ENCODE measurements at regions not wholly inside any gene's neighbourhood (a gene's known extent, or its start where the extent isn't known, plus 50 kb on each side); places are given as distances from the start of the nearest gene placed in this dataset.

GRCh38 chr4:187289371-187289770 is 565.7 kb upstream of the FAT1 start:
- no peak overlapping the region for H3K4me3 Mint-ChIP-seq
- no peaks in the 10 kb centered on the region for H3K4me1 Mint-ChIP-seq

GRCh38 chr4:187294861-187295260 is 571.2 kb upstream of the FAT1 start:
- no peak for DNase-seq
- H3K36me3 Mint-ChIP-seq, result peaks cover 0 to 5% (median 0%) of the 10 kb centered on the region in 3 donors
- H3K9me3 Mint-ChIP-seq, result peaks cover 7 to 53% (median 26%) of the 10 kb centered on the region in 9 donors
- no peaks in the 10 kb centered on the region for H3K4me1 Mint-ChIP-seq
- H3K4me3 Mint-ChIP-seq, result no peak overlapping the region
- POLR2A ChIA-PET, result no interaction called here
- no peak overlapping the region for H3K27ac Mint-ChIP-seq
- no peaks in the 10 kb centered on the region for H3K27me3 Mint-ChIP-seq
- no peak for ATAC-seq

More at GRCh38 chr4:187289371-187289770, 565.7 kb upstream of the FAT1 start:
- POLR2A ChIA-PET, result no interaction called here
- DNase-seq, result no peak
- no peaks in the 10 kb centered on the region for H3K36me3 Mint-ChIP-seq
- no peak for ATAC-seq
- peaks cover 2 to 30% (median 11%) of the 10 kb centered on the region in 9 donors for H3K9me3 Mint-ChIP-seq
- no peak overlapping the region for H3K27ac Mint-ChIP-seq
- H3K27me3 Mint-ChIP-seq, result no peaks in the 10 kb centered on the region

GRCh38 chr4:187301923-187302322 is 578.3 kb upstream of the FAT1 start:
- no peaks in the 10 kb centered on the region for H3K27me3 Mint-ChIP-seq
- POLR2A ChIA-PET, result interaction anchor here (0.7 kb wide), 1 partner anchor 40 kb away, joined by 7 read pairs; no protein-coding TSS in a partner anchor
- no peak for DNase-seq
- H3K27ac Mint-ChIP-seq, result no peak overlapping the region
- H3K4me3 Mint-ChIP-seq, result no peak overlapping the region
- peaks cover 5 to 48% (median 12%) of the 10 kb centered on the region in 9 donors for H3K9me3 Mint-ChIP-seq
- no peaks in the 10 kb centered on the region for H3K4me1 Mint-ChIP-seq
- H3K36me3 Mint-ChIP-seq, result peaks cover 0 to 2% (median 0%) of the 10 kb centered on the region in 3 donors
- ATAC-seq, result no peak

- Mint-ChIP-seq H3K27ac (no peak overlapping the region), H3K27me3 (no peaks in the 10 kb centered on the region), H3K4me1 (no peaks in the 10 kb centered on the region), H3K9me3 (peaks cover 0 to 42% (median 9%) of the 10 kb centered on the region in 9 donors), H3K36me3 (no peaks in the 10 kb centered on the region), H3K4me3 (no peak overlapping the region)
- POLR2A ChIA-PET, result no interaction called here
- ATAC-seq (no peak), DNase-seq (no peak)
Measured at GRCh38 chr4:187302457-187303150, 578.9 kb upstream of the FAT1 start.

- H3K4me3 Mint-ChIP-seq, result no peak overlapping the region
- POLR2A ChIA-PET, result no interaction called here
- ATAC-seq (no peak), DNase-seq (no peak)
- peaks cover 0 to 31% (median 3%) of the 10 kb centered on the region in 9 donors for H3K9me3 Mint-ChIP-seq
- no peak overlapping the region for H3K27ac Mint-ChIP-seq
- H3K27me3 Mint-ChIP-seq, result no peaks in the 10 kb centered on the region
- no peaks in the 10 kb centered on the region for H3K36me3 Mint-ChIP-seq
- H3K4me1 Mint-ChIP-seq, result no peaks in the 10 kb centered on the region
Measured at GRCh38 chr4:187304133-187304532, 580.5 kb upstream of the FAT1 start.

- no peak overlapping the region for H3K4me3 Mint-ChIP-seq
- no peak for DNase-seq
- POLR2A ChIA-PET, result no interaction called here
- H3K27me3 Mint-ChIP-seq, result no peaks in the 10 kb centered on the region
- H3K9me3 Mint-ChIP-seq, result peaks cover 0 to 24% (median 10%) of the 10 kb centered on the region in 9 donors
- no peak for ATAC-seq
- no peak overlapping the region for H3K27ac Mint-ChIP-seq
- no peaks in the 10 kb centered on the region for H3K36me3 Mint-ChIP-seq
- H3K4me1 Mint-ChIP-seq, result no peaks in the 10 kb centered on the region
Measured at GRCh38 chr4:187307131-187307530, 583.5 kb upstream of the FAT1 start.

GRCh38 chr4:187309456-187309855 is 585.8 kb upstream of the FAT1 start:
- H3K9me3 Mint-ChIP-seq, result peaks cover 0 to 28% (median 9%) of the 10 kb centered on the region in 9 donors
- POLR2A ChIA-PET, result no interaction called here
- H3K27me3 Mint-ChIP-seq, result no peaks in the 10 kb centered on the region
- DNase-seq (no peak), ATAC-seq (no peak)
- no peak overlapping the region for H3K4me3 Mint-ChIP-seq
- no peaks in the 10 kb centered on the region for H3K4me1 Mint-ChIP-seq
- no peak overlapping the region for H3K27ac Mint-ChIP-seq
- no peaks in the 10 kb centered on the region for H3K36me3 Mint-ChIP-seq

GRCh38 chr4:187312299-187312698 is 588.6 kb upstream of the FAT1 start:
- no peak for ATAC-seq
- Mint-ChIP-seq H3K36me3 (peaks cover 0 to 5% (median 0%) of the 10 kb centered on the region in 3 donors), H3K9me3 (peaks cover 0 to 28% (median 10%) of the 10 kb centered on the region in 9 donors), H3K27ac (no peak overlapping the region), H3K4me1 (no peaks in the 10 kb centered on the region), H3K27me3 (no peaks in the 10 kb centered on the region), H3K4me3 (no peak overlapping the region)
- no peak for DNase-seq
- POLR2A ChIA-PET, result no interaction called here

- no peaks in the 10 kb centered on the region for H3K4me1 Mint-ChIP-seq
- H3K27me3 Mint-ChIP-seq, result no peaks in the 10 kb centered on the region
- H3K27ac Mint-ChIP-seq, result no peak overlapping the region
- no peak overlapping the region for H3K4me3 Mint-ChIP-seq
- DNase-seq, result no peak
- POLR2A ChIA-PET, result no interaction called here
- peaks cover 0 to 5% (median 0%) of the 10 kb centered on the region in 3 donors for H3K36me3 Mint-ChIP-seq
- H3K9me3 Mint-ChIP-seq, result peaks cover 2 to 44% (median 10%) of the 10 kb centered on the region in 9 donors
- ATAC-seq, result no peak
Measured at GRCh38 chr4:187317799-187318198, 594.1 kb upstream of the FAT1 start.

GRCh38 chr4:187321711-187322110 is 598.1 kb upstream of the FAT1 start:
- no peak for ATAC-seq
- POLR2A ChIA-PET, result no interaction called here
- H3K9me3 Mint-ChIP-seq, result peaks cover 0 to 32% (median 6%) of the 10 kb centered on the region in 9 donors

GRCh38 chr4:187332141-187332540 is 608.5 kb upstream of the FAT1 start:
- no peak overlapping the region for H3K27ac Mint-ChIP-seq
- H3K27me3 Mint-ChIP-seq, result no peaks in the 10 kb centered on the region
- H3K9me3 Mint-ChIP-seq, result peaks cover 0 to 29% (median 10%) of the 10 kb centered on the region in 9 donors
- DNase-seq (no peak), ATAC-seq (no peak)
- no peaks in the 10 kb centered on the region for H3K36me3 Mint-ChIP-seq
- H3K4me3 Mint-ChIP-seq, result no peak overlapping the region
- POLR2A ChIA-PET, result no interaction called here
- no peaks in the 10 kb centered on the region for H3K4me1 Mint-ChIP-seq

More at GRCh38 chr4:187321711-187322110, 598.1 kb upstream of the FAT1 start:
- H3K27ac Mint-ChIP-seq, result no peak overlapping the region
- H3K4me3 Mint-ChIP-seq, result no peak overlapping the region
- no peaks in the 10 kb centered on the region for H3K4me1 Mint-ChIP-seq
- DNase-seq, result no peak
- H3K27me3 Mint-ChIP-seq, result no peaks in the 10 kb centered on the region
- H3K36me3 Mint-ChIP-seq, result no peaks in the 10 kb centered on the region

- POLR2A ChIA-PET, result no interaction called here
- H3K4me3 Mint-ChIP-seq, result no peak overlapping the region
- H3K9me3 Mint-ChIP-seq, result peaks cover 0 to 28% (median 10%) of the 10 kb centered on the region in 9 donors
- no peaks in the 10 kb centered on the region for H3K4me1 Mint-ChIP-seq
- H3K36me3 Mint-ChIP-seq, result no peaks in the 10 kb centered on the region
- no peaks in the 10 kb centered on the region for H3K27me3 Mint-ChIP-seq
- ATAC-seq, result no peak
- no peak overlapping the region for H3K27ac Mint-ChIP-seq
- no peak for DNase-seq
Measured at GRCh38 chr4:187333151-187333550, 609.5 kb upstream of the FAT1 start.

GRCh38 chr4:187335339-187335738 is 611.7 kb upstream of the FAT1 start:
- no peaks in the 10 kb centered on the region for H3K4me1 Mint-ChIP-seq
- POLR2A ChIA-PET, result no interaction called here
- no peak overlapping the region for H3K4me3 Mint-ChIP-seq
- no peak for ATAC-seq
- H3K9me3 Mint-ChIP-seq, result peaks cover 0 to 24% (median 9%) of the 10 kb centered on the region in 9 donors
- DNase-seq, result no peak
- H3K27ac Mint-ChIP-seq, result no peak overlapping the region
- H3K36me3 Mint-ChIP-seq, result no peaks in the 10 kb centered on the region
- H3K27me3 Mint-ChIP-seq, result no peaks in the 10 kb centered on the region

- POLR2A ChIA-PET, result no interaction called here
- Mint-ChIP-seq H3K9me3 (peaks cover 0 to 34% (median 7%) of the 10 kb centered on the region in 9 donors), H3K4me3 (no peak overlapping the region)
Measured at GRCh38 chr4:187354740-187355139, 631.1 kb upstream of the FAT1 start.

More at GRCh38 chr4:187354740-187355139, 631.1 kb upstream of the FAT1 start:
- DNase-seq (no peak), ATAC-seq (no peak)
- Mint-ChIP-seq H3K36me3 (no peaks in the 10 kb centered on the region), H3K27ac (no peak overlapping the region), H3K4me1 (no peaks in the 10 kb centered on the region), H3K27me3 (no peaks in the 10 kb centered on the region)
